Endothelial cell of umbilical vein (primary cell): ENCODE measurements at regions not wholly inside any gene's neighbourhood (a gene's known extent, or its start where the extent isn't known, plus 50 kb on each side); places are given as distances from the start of the nearest gene placed in this dataset.

Experiments used
- BruUV-seq: library from RNA; stranded (reverse); fragments of 400-500 nt; replicated peaks from 2 replicates; lab custom pipeline; 2021; lab: Mats Ljungman, UMichigan
- CTCF ChIA-PET: fragments of 300-600, 350-600 bp; sonication (Branson Sonifier 250); formaldehyde crosslinking; loops from one replicate; lab custom pipeline; 2021; ENCODE audit warnings: antibody characterized with exemption, inconsistent platforms; lab: Charles Lee
- POLR2A ChIA-PET: fragments of 300-600, 350-600 bp; sonication (Branson Sonifier 250); formaldehyde crosslinking; loops from one replicate; lab custom pipeline; 2021; ENCODE audit warnings: antibody characterized with exemption, inconsistent platforms; lab: Charles Lee
- DNase-seq: peaks from one replicate; pipeline ENCODE4 v3.0.0-alpha.2; 2011; ENCODE audit warnings: low read depth, low spot score
- FAIRE-seq: peaks from 2 replicates; lab custom pipeline; 2011; peaks lifted over from hg19 to GRCh38; lab: Jason Lieb, UNC
- H2AFZ ChIP-seq: 2 replicates; pipeline ENCODE4 v1.6.0; 2012; ENCODE audit warnings: low read depth, low read length, control low read depth, inconsistent platforms
- H3K27ac ChIP-seq: 2 replicates; pipeline ENCODE4 v1.5.1; 2011; ENCODE audit warnings: low read depth, mild to moderate bottlenecking, control low read depth, low read length, moderate library complexity; ENCODE audit not compliant: insufficient read depth
- H3K27me3 ChIP-seq, 2 experiments: 2 replicates each; pipeline versions ENCODE4 v1.6.0 to v1.6.1; 2011; ENCODE audit warnings: low read length in 2 of 2, mixed read lengths in 1 of 2; ENCODE audit not compliant: control insufficient read depth in 2 of 2, insufficient read depth in 2 of 2
- H3K36me3 ChIP-seq, 2 experiments: 2 replicates in 1 of 2; 3 replicates in 1 of 2; pipeline ENCODE4 v1.5.1; 2011; ENCODE audit warnings: low read length in 2 of 2, mild to moderate bottlenecking in 1 of 2, moderate library complexity in 1 of 2; ENCODE audit not compliant: control insufficient read depth in 2 of 2, insufficient read depth in 2 of 2; ENCODE audit errors: extremely low read depth in 1 of 2
- H3K4me1 ChIP-seq: 3 replicates; pipeline ENCODE4 v1.5.1; 2011; ENCODE audit warnings: mild to moderate bottlenecking, low read length; ENCODE audit not compliant: control insufficient read depth, insufficient read depth; ENCODE audit errors: extremely low read depth
- H3K4me2 ChIP-seq: 2 replicates; pipeline ENCODE4 v1.6.1; 2011; ENCODE audit warnings: low read length, control low read depth, mixed read lengths; ENCODE audit not compliant: insufficient read depth
- H3K4me3 ChIP-seq, 3 experiments: fragments of 200-600 bp in 1 of 3; sonication (generic), shearing (Covaris generic) in 1 of 3; replicated peaks in 1 of 3; 2 replicates each; pipeline ENCODE4 v1.5.1; 2011 to 2016; ENCODE audit warnings: control low read depth in 3 of 3, low read length in 3 of 3, mild to moderate bottlenecking in 2 of 3, inconsistent platforms in 1 of 3, low read depth in 1 of 3, moderate library complexity in 1 of 3; ENCODE audit not compliant: insufficient read depth in 1 of 3
- H3K79me2 ChIP-seq: 2 replicates; pipeline ENCODE4 v1.6.0; 2012; ENCODE audit warnings: low read length, inconsistent platforms; ENCODE audit not compliant: control insufficient read depth, insufficient read depth
- H3K9ac ChIP-seq: replicated peaks from 2 replicates; pipeline ENCODE3; 2011; ENCODE audit warnings: low read length, control low read depth; ENCODE audit not compliant: insufficient read depth; ENCODE audit errors: extremely low read depth
- H3K9me1 ChIP-seq: replicated peaks from 3 replicates; pipeline ENCODE4 v1.6.0; 2011; ENCODE audit warnings: mild to moderate bottlenecking, low read length; ENCODE audit not compliant: control insufficient read depth, insufficient read depth; ENCODE audit errors: extremely low read depth
- H3K9me3 ChIP-seq: replicated peaks from 2 replicates; pipeline ENCODE4 v1.5.1; 2012; ENCODE audit warnings: low read length, inconsistent platforms; ENCODE audit not compliant: control insufficient read depth, insufficient read depth
- H4K20me1 ChIP-seq: replicated peaks from 2 replicates; pipeline ENCODE3; 2011; ENCODE audit warnings: mild to moderate bottlenecking, low read length; ENCODE audit not compliant: control insufficient read depth, insufficient read depth; ENCODE audit errors: extremely low read depth
- EZH2 ChIP-seq: IDR thresholded peaks from 2 replicates; pipeline ENCODE4 v1.6.1; 2012; ENCODE audit warnings: borderline replicate concordance, low read depth, mild to moderate bottlenecking, moderate library complexity, low read length, inconsistent platforms; ENCODE audit not compliant: severe bottlenecking
- FOS ChIP-seq: IDR thresholded peaks from 2 replicates; pipeline ENCODE4 v1.6.1; 2011; ENCODE audit warnings: mild to moderate bottlenecking, low read length, moderate library complexity, borderline replicate concordance; ENCODE audit not compliant: insufficient read depth
- GATA2 ChIP-seq: IDR thresholded peaks from 2 replicates; pipeline ENCODE4 v1.7.0; 2011; ENCODE audit warnings: low read depth, mild to moderate bottlenecking, moderate library complexity, mixed read lengths, low read length; ENCODE audit not compliant: insufficient read length, insufficient read depth
- JUN ChIP-seq: IDR thresholded peaks from 2 replicates; pipeline ENCODE4 v1.6.1; 2011; ENCODE audit warnings: borderline replicate concordance, low read depth; ENCODE audit not compliant: insufficient read length, insufficient read depth
- MYC ChIP-seq: IDR thresholded peaks from one replicate; pipeline ENCODE4 v1.6.1; 2011; ENCODE audit warnings: mild to moderate bottlenecking, low read depth, low read length
- POLR2A ChIP-seq: IDR thresholded peaks from 2 replicates; pipeline ENCODE4 v1.6.1; 2012; ENCODE audit warnings: low read depth, mild to moderate bottlenecking, control low read depth, low read length
- POLR2AphosphoS5 ChIP-seq: IDR thresholded peaks from 2 replicates; pipeline ENCODE4 v1.6.1; 2012; ENCODE audit warnings: low read depth, mild to moderate bottlenecking, control low read depth, low read length, moderate library complexity; ENCODE audit not compliant: insufficient read depth
- dilution Hi-C: fragments of 300-500 bp; cut with MboI; formaldehyde crosslinking; loops from one replicate; pipeline ENCODE4 v1.15.0; 2019; ENCODE audit warnings: low sequenced_read_pairs; ENCODE audit not compliant: extremely low pct_ligation_motif_present
- intact Hi-C: fragments of 100-400 bp; cut with micrococcal nuclease; formaldehyde crosslinking; loops from one replicate; pipeline ENCODE4 v1.10.0; 2022
- TF ChIP-seq, protein P1 (sequence below): IDR thresholded peaks from 2 replicates; pipeline ENCODE4 v1.6.1; 2011; ENCODE audit not compliant: insufficient read depth, insufficient read length
- TF ChIP-seq, protein P2 (sequence below), 2 donors: IDR thresholded peaks; 1 replicate in 1 of 2; 2 replicates in 1 of 2; pipeline ENCODE4 v1.5.1; 2011; ENCODE audit warnings: low read length in 2 of 2, mild to moderate bottlenecking in 2 of 2, moderate library complexity in 2 of 2, control low read depth in 1 of 2, inconsistent platforms in 1 of 2, low read depth in 1 of 2; ENCODE audit not compliant: insufficient read depth in 1 of 2; ENCODE audit errors: extremely low read depth in 1 of 2

DNA sequence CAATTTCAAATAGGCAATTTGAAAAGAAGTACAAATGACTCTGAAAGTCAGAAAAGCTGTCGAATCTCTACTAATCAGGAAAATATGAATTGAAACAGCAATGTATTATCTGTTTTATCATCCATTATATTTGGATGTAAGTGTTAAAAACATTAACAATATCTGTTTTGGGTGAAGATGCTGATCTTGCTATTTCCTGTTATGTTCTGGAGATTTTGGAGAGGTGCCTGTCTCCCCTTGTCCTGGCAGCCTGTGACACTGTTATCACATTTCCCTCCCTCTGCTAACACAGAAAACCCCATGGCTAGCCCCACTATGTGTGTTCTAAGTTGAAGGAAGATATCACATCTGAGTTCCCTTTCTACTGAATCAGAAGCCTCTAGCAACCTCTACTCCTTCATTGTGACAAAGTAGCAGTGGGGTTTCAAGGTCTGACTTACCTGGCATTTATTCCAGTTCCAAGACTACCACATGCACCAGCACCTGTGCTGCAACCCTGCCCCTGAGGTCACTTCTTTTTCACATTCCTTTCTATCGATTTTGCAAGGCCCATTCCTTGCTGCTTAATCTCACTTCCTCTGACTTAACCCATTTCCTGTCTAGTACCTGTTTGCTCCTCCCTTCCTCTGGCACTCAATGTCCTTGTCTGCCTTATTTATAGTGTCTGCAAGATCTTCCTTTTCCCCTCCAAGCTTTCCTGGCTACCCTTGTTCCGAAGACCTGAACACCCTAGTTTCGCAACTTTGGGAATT is 95.5 kb upstream of the COL8A1 start:
- Histone ChIP-seq H3K4me2 (peak overlapping the region; percentile 62), H3K27ac (peak overlapping the region; percentile 97), H3K9me3 (no peaks in the 10 kb centered on the region), H3K27me3 (no peaks in the 10 kb centered on the region), H4K20me1 (no peaks in the 10 kb centered on the region), H3K4me3 (no peak overlapping the region), H3K4me1 (peaks cover 58% of the 10 kb centered on the region), H2AFZ (peak overlapping the region; percentile 42), H3K79me2 (no peaks in the 10 kb centered on the region), H3K9ac (peak overlapping the region; percentile 68), H3K9me1 (no peaks in the 10 kb centered on the region), H3K36me3 (no peaks in the 10 kb centered on the region)
- DNase-seq, result peak; percentile 68
- peak; percentile 76 for FAIRE-seq
- TSS peak; percentile 7 for BruUV-seq
- dilution Hi-C loops, result no loop called here
- intact Hi-C loops, result loop anchor here (1.0 kb wide), 1 partner anchor 94 kb away; no protein-coding TSS in a partner anchor
- TF ChIP-seq POLR2A (peak; percentile 56), FOS (peak; percentile 73), JUN (peak; percentile 71), MYC (peak; percentile 60), EZH2 (no peak), GATA2 (peak; percentile 90), POLR2AphosphoS5 (peak; percentile 92)
- TF ChIP-seq, protein P1, sequence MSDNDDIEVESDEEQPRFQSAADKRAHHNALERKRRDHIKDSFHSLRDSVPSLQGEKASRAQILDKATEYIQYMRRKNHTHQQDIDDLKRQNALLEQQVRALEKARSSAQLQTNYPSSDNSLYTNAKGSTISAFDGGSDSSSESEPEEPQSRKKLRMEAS, result no peak
- TF ChIP-seq, protein P2, sequence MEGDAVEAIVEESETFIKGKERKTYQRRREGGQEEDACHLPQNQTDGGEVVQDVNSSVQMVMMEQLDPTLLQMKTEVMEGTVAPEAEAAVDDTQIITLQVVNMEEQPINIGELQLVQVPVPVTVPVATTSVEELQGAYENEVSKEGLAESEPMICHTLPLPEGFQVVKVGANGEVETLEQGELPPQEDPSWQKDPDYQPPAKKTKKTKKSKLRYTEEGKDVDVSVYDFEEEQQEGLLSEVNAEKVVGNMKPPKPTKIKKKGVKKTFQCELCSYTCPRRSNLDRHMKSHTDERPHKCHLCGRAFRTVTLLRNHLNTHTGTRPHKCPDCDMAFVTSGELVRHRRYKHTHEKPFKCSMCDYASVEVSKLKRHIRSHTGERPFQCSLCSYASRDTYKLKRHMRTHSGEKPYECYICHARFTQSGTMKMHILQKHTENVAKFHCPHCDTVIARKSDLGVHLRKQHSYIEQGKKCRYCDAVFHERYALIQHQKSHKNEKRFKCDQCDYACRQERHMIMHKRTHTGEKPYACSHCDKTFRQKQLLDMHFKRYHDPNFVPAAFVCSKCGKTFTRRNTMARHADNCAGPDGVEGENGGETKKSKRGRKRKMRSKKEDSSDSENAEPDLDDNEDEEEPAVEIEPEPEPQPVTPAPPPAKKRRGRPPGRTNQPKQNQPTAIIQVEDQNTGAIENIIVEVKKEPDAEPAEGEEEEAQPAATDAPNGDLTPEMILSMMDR (IDR thresholded peaks at IDR 0.05; ENCODE audit: extremely low read depth in 1 of 2, insufficient read depth in 1 of 2, low read depth in 1 of 2, low read length in 2 of 2), result no peak
- ChIA-PET CTCF (interaction anchor here (1.6 to 5.0 kb wide), 4 partner anchors 11 to 98 kb away, joined by 6 to 24 read pairs (median 8); partner anchors contain the start of gene COL8A1), POLR2A (interaction anchor here (3.9 kb wide), 1 partner anchor 94 kb away, joined by 31 read pairs; the partner anchor contains the start of gene COL8A1)
